HepG2 (cell line): ENCODE measurements at regions not wholly inside any gene's neighbourhood (a gene's known extent, or its start where the extent isn't known, plus 50 kb on each side); places are given as distances from the start of the nearest gene placed in this dataset.

Experiments
- ATAC-seq: fragments of 200-7000 bp; cut with Tn5 transposase; 3 replicates; pipeline ENCODE4 v1.9.1; 2020; ENCODE audit warnings: mild to moderate bottlenecking, moderate library complexity
- BruUV-seq: library from RNA; stranded (reverse); fragments of 400-500 nt; replicated peaks from 2 replicates; lab custom pipeline; 2021; lab: Mats Ljungman, UMichigan
- CTCF ChIA-PET: fragments of 300-600 bp; formaldehyde crosslinking; extraction: SDS; loops from one replicate; lab custom pipeline; 2021; ENCODE audit warnings: low total read pairs, inconsistent platforms, low intra/inter-chr PET ratio; lab: Yijun Ruan, JAX
- POLR2A ChIA-PET: fragments of 350-600 bp; sonication (Branson Sonifier 250); formaldehyde crosslinking; loops from one replicate; lab custom pipeline; 2020; ENCODE audit warnings: antibody characterized with exemption, inconsistent platforms; lab: Yijun Ruan, JAX
- DNase-seq: peaks from one replicate; pipeline ENCODE4 v3.0.0-alpha.2; 2015; ENCODE audit warnings: low spot score
- FAIRE-seq: peaks from 3 replicates; lab custom pipeline; 2011; peaks lifted over from hg19 to GRCh38; lab: Jason Lieb, UNC
- H2AFZ ChIP-seq: one replicate; pipeline ENCODE4 v1.6.1; 2011; ENCODE audit warnings: low read length, inconsistent platforms
- H3K27ac ChIP-seq: fragments of 300-600 bp; 3 replicates; pipeline ENCODE4 v1.8.0; 2011; ENCODE audit warnings: mixed run types, mild to moderate bottlenecking, mixed read lengths, low read length, inconsistent platforms; ENCODE audit not compliant: insufficient read depth; ENCODE audit errors: extremely low read length
- H3K27me3 ChIP-seq, 2 experiments: fragments of 200-600 bp in 1 of 2; 2 replicates in 1 of 2; 3 replicates in 1 of 2; pipeline versions ENCODE4 v1.6.0 to v1.8.0; 2011; ENCODE audit warnings: low read length in 2 of 2, mild to moderate bottlenecking in 2 of 2, moderate library complexity in 2 of 2, inconsistent platforms in 1 of 2; ENCODE audit not compliant: insufficient read depth in 2 of 2, control insufficient read depth in 1 of 2
- H3K36me3 ChIP-seq, 2 experiments: fragments of 200-600 bp in 1 of 2; replicated peaks in 1 of 2; 2 replicates in 1 of 2; 3 replicates in 1 of 2; pipeline versions ENCODE4 v1.5.1 to v1.8.0; 2011; ENCODE audit warnings: low read length in 2 of 2, inconsistent platforms in 1 of 2; ENCODE audit not compliant: insufficient read depth in 2 of 2, control insufficient read depth in 1 of 2
- H3K4me1 ChIP-seq: 2 replicates; pipeline ENCODE4 v1.5.1; 2012; ENCODE audit warnings: low read length, inconsistent platforms; ENCODE audit not compliant: insufficient read depth
- H3K4me2 ChIP-seq: 2 replicates; pipeline ENCODE4 v1.6.0; 2011; ENCODE audit warnings: low read depth, low read length, inconsistent platforms
- H3K4me3 ChIP-seq, 3 experiments: fragments of 200-600 bp in 1 of 3; sonication (generic), shearing (Covaris generic) in 1 of 3; replicated peaks in 1 of 3; 2 replicates each; pipeline ENCODE4 v1.5.1; 2011 to 2016; ENCODE audit warnings: low read length in 3 of 3, inconsistent platforms in 2 of 3, low read depth in 2 of 3, mild to moderate bottlenecking in 2 of 3, control low read depth in 1 of 3, mixed read lengths in 1 of 3; ENCODE audit not compliant: insufficient read depth in 1 of 3
- H3K79me2 ChIP-seq: one replicate; pipeline ENCODE4 v1.6.1; 2011; ENCODE audit warnings: low read length, inconsistent platforms; ENCODE audit not compliant: insufficient read depth
- H3K9ac ChIP-seq: 2 replicates; pipeline ENCODE4 v1.6.0; 2011; ENCODE audit warnings: mild to moderate bottlenecking, low read depth, low read length, inconsistent platforms; ENCODE audit not compliant: insufficient read depth
- H3K9me3 ChIP-seq: 2 replicates; pipeline ENCODE4 v1.5.1; 2012; ENCODE audit warnings: mild to moderate bottlenecking, low read length
- H4K20me1 ChIP-seq: 2 replicates; pipeline ENCODE4 v1.6.0; 2011; ENCODE audit warnings: inconsistent platforms, mild to moderate bottlenecking, low read length, moderate library complexity; ENCODE audit not compliant: insufficient read depth
- AFF4 ChIP-seq: sonication (generic); formaldehyde crosslinking; IDR thresholded peaks from 2 replicates; pipeline ENCODE4 v1.4.0; 2020; ENCODE audit warnings: missing genetic modification reagents
- ATF1 ChIP-seq: IDR thresholded peaks from 2 replicates; pipeline ENCODE4 v1.6.1; 2016; ENCODE audit warnings: mild to moderate bottlenecking, control low read depth
- CEBPB ChIP-seq: IDR thresholded peaks from 2 replicates; pipeline ENCODE4 v1.6.1; 2011; ENCODE audit warnings: low read depth, low read length, improper control_type of control experiment, borderline replicate concordance
- FOXA1 ChIP-seq, 2 experiments: fragments of 450-650 bp in 1 of 2; sonication (generic) in 1 of 2; formaldehyde crosslinking in 1 of 2; IDR thresholded peaks; 2 replicates each; pipeline versions ENCODE4 v1.4.0 to v1.6.1; 2016 to 2020; ENCODE audit warnings: missing genetic modification reagents in 1 of 2
- IRF9 ChIP-seq: sonication (generic); formaldehyde crosslinking; IDR thresholded peaks from 2 replicates; pipeline ENCODE4 v1.8.0; 2022; ENCODE audit warnings: missing genetic modification reagents, mild to moderate bottlenecking, borderline replicate concordance
- KDM4B ChIP-seq: sonication (generic); formaldehyde crosslinking; IDR thresholded peaks from 2 replicates; pipeline ENCODE4 v1.4.0; 2020; ENCODE audit warnings: missing genetic modification reagents
- MAF1 ChIP-seq: sonication (generic); formaldehyde crosslinking; IDR thresholded peaks from 2 replicates; pipeline ENCODE4 v1.5.0; 2020; ENCODE audit warnings: missing genetic modification reagents, borderline replicate concordance
- NFE2 ChIP-seq: sonication (generic); formaldehyde crosslinking; IDR thresholded peaks from 2 replicates; pipeline ENCODE4 v1.4.0; 2020; ENCODE audit warnings: missing genetic modification reagents
- RARA ChIP-seq: IDR thresholded peaks from 2 replicates; pipeline ENCODE4 v1.6.1; 2016; ENCODE audit warnings: missing genetic modification reagents, missing compliant biosample characterization
- ZBTB7A ChIP-seq: sonication (generic); formaldehyde crosslinking; IDR thresholded peaks from 2 replicates; pipeline ENCODE4 v1.8.0; 2022; ENCODE audit warnings: mild to moderate bottlenecking, missing genetic modification reagents
- ZFP36 ChIP-seq: fragments of 150-350 bp; IDR thresholded peaks from 2 replicates; pipeline ENCODE4 v1.6.1; 2018; ENCODE audit warnings: borderline replicate concordance, low read length, low read depth; ENCODE audit not compliant: partially characterized antibody
- ZNF207 ChIP-seq: fragments of 450-650 bp; IDR thresholded peaks from 2 replicates; pipeline ENCODE4 v1.6.1; 2016; ENCODE audit warnings: antibody characterized with exemption, borderline replicate concordance
- ZNF644 ChIP-seq: IDR thresholded peaks from 2 replicates; pipeline ENCODE4 v1.6.1; 2016; ENCODE audit warnings: low read depth
- ZNF740 ChIP-seq: sonication (generic); formaldehyde crosslinking; IDR thresholded peaks from 2 replicates; pipeline ENCODE4 v1.4.0; 2020; ENCODE audit warnings: missing genetic modification reagents
- ZNF749 ChIP-seq: sonication (generic); formaldehyde crosslinking; IDR thresholded peaks from 2 replicates; pipeline ENCODE4 v1.8.0; 2022; ENCODE audit warnings: mild to moderate bottlenecking, missing genetic modification reagents, moderate library complexity, borderline replicate concordance
- whole genome bisulfite sequencing: methylation state at CpG from one replicate; pipeline ENCODE4 v1.1.6; 2017; ENCODE audit warnings: low lambda C conversion rate; 5-methylcytosine and 5-hydroxymethylcytosine counted together
- in situ Hi-C: cut with HindIII; loops from 2 replicates; pipeline ENCODE4 v1.10.0; 2017; ENCODE audit warnings: low pct_unique_long_range_greater_than_20kb; ENCODE audit not compliant: extremely low pct_ligation_motif_present
- intact Hi-C: fragments of 100-400 bp; cut with micrococcal nuclease; formaldehyde crosslinking; loops from one replicate; pipeline ENCODE4 v1.10.0; 2022; ENCODE audit not compliant: unreplicated experiment

- H3K9me3 ChIP-seq, result no peaks in the 10 kb centered on the region
- 0% methylated on average over 1 of the region's 1 CpG for WGBS
- in situ Hi-C loops, result no loop called here
- H3K27ac ChIP-seq, result no peak overlapping the region
- no peaks in the 10 kb centered on the region for H3K4me1 ChIP-seq
- H3K27me3 ChIP-seq, result no peaks in the 10 kb centered on the region
- TF ChIP-seq ZNF749, result no peak
- no peak for TF ChIP-seq RARA (CRISPR knock-in tag)
- no peak for TF ChIP-seq KDM4B
- no peak for TF ChIP-seq MAF1 (CRISPR knock-in tag)
- TF ChIP-seq ZBTB7A (CRISPR knock-in tag), result no peak
- no peak for TF ChIP-seq IRF9 (CRISPR knock-in tag)
- TF ChIP-seq NFE2 (CRISPR knock-in tag), result no peak
- TF ChIP-seq ZNF644, result no peak
- TF ChIP-seq ATF1, result no peak
- no peak for TF ChIP-seq ZFP36
- TF ChIP-seq, all 625 proteins: peak for 0
- Histone ChIP-seq H3K4me3 (no peak overlapping the region), H3K79me2 (no peaks in the 10 kb centered on the region), H3K36me3 (no peaks in the 10 kb centered on the region), H3K4me2 (no peak overlapping the region), H4K20me1 (no peaks in the 10 kb centered on the region), H2AFZ (no peak overlapping the region), H3K9ac (no peak overlapping the region)
- ATAC-seq (no peak), DNase-seq (no peak), FAIRE-seq (no peak)
- intact Hi-C loops, result no loop called here
- CTCF ChIA-PET, result no interaction called here
- no TSS peak for BruUV-seq
- POLR2A ChIA-PET, result no interaction called here
Observed at GRCh38 chr9:20208961-20209371, 413.3 kb downstream of the MLLT3 start.

- WGBS, result 50% methylated on average over 5 of the region's 5 CpGs
- no peak overlapping the region for H3K4me2 ChIP-seq
- ATAC-seq (no peak), DNase-seq (no peak), FAIRE-seq (no peak)
- intact Hi-C loops (no loop called here), in situ Hi-C loops (no loop called here)
- BruUV-seq, result no TSS peak
- no peak overlapping the region for H3K27ac ChIP-seq
- H3K9ac ChIP-seq, result no peak overlapping the region
- H3K27me3 ChIP-seq, result no peaks in the 10 kb centered on the region
- H4K20me1 ChIP-seq, result no peaks in the 10 kb centered on the region
- ChIA-PET POLR2A (no interaction called here), CTCF (no interaction called here)
- H3K4me1 ChIP-seq, result no peaks in the 10 kb centered on the region
- H3K36me3 ChIP-seq, result no peaks in the 10 kb centered on the region
- no peaks in the 10 kb centered on the region for H3K9me3 ChIP-seq
- no peak overlapping the region for H2AFZ ChIP-seq
- no peak overlapping the region for H3K4me3 ChIP-seq
- no peaks in the 10 kb centered on the region for H3K79me2 ChIP-seq
- TF ChIP-seq AFF4 (CRISPR knock-in tag), result no peak
- no peak for TF ChIP-seq NFE2 (CRISPR knock-in tag)
- no peak for TF ChIP-seq CEBPB
- TF ChIP-seq ZNF207, result no peak
- no peak for TF ChIP-seq FOXA1 (IDR thresholded peaks at IDR 0.05)
- no peak for TF ChIP-seq FOXA1 (CRISPR knock-in tag; IDR thresholded peaks at IDR 0.05)
- no peak for TF ChIP-seq ZNF740
Observed at GRCh38 chr9:20208226-20208625, 414.1 kb downstream of the MLLT3 start.
